T-helper 1 cell treated with Interleukin-12 subunit alpha and Interleukin-12 subunit beta and Interleukin-4 antibody, amounts not matched to agents 30 ng/mL and 1 ng/mL, for 36 hours (primary cell): ENCODE measurements at regions not wholly inside any gene's neighbourhood (a gene's known extent, or its start where the extent isn't known, plus 50 kb on each side); places are given as distances from the start of the nearest gene placed in this dataset.

Experiments used
- intact Hi-C: fragments of 100-400 bp; cut with micrococcal nuclease; formaldehyde crosslinking; loops from one replicate; pipeline ENCODE4 v1.15.1; 2024

GRCh38 chr2:2523461-2524347, 192.6 kb upstream of the MYT1L start:
- intact Hi-C loops, result no loop called here

GRCh38 chr2:2520401-2520811, 189.3 kb upstream of the MYT1L start:
- intact Hi-C loops, result no loop called here

DNA sequence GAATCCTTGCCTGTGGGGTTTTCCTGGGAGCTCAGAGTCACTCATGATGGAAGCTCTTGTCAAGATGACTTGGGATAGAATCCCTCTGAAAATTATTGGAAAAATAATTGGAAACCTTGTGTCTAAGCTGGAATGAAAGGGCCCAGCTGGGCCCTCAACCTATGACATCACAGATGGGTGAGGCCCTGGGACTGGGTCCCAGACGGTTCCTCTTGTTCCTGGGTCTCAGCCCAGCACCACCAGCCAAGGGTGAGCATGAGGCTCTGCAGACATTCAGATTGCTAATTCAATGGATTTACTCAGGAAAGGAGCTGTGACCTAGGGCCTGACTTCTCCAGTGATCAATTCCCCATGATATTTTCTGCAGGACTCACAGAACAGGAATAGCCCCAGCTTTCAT, 188.3 kb upstream of the MYT1L start:
- intact Hi-C loops, result no loop called here

DNA sequence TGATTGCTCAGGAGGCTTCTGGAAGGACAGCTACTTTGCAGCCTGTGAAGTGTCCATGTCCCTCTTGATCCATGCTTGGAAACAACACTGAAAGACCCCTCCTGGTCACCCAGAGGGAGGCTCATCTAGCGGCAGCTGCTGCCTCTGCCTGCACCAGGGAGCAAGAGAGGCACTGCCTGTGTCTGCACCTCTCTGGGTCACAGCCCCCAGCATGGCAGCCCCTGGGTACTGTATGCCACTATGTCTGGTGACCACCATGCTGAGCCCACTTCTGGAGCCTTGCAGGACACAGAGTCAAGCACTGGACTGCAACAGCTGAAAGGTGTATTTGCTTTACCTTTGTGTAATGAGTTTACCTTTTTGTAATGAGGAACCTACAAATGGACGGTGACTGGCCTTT, 186.3 kb upstream of the MYT1L start:
- intact Hi-C loops, result no loop called here

DNA sequence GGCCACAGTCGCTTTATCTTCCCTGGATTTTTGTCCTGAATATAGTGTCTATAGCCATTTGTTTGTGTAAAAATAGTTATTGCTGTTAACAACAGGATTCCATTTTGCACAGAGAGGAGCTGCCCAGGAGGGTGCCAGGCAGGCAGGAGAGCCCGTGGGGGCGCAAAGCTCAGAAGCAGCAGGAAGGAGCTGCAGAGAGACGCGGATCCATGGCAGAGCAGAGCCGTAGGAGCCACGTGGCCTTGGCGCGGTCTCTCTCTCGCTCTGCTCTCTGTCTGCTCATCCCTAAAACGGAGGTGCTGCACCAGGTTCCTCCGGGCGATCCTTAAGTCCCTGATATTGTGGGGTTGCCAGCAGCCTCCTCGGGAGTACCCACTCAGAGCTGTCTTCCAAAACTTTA, 185.3 kb upstream of the MYT1L start:
- intact Hi-C loops, result no loop called here

DNA sequence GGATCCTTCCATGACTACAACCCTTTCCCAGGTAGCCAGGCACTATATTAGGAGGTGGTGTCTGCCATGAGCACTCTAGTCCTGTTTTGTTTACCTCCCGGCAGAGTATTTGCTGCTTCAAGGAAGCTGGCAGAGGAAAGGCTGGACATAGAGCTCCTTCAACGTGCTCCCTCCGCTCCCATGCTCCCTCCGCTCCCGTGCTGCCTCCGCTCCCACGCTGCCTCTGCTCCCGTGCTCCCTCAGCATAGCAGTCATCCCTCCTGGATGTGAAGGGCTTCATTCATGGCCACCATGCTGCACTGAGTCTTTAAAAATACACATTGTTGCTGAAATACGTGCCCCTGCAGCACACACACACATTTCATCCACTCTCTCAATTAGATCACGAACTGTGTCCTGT, 181.9 kb upstream of the MYT1L start:
- intact Hi-C loops, result no loop called here

DNA sequence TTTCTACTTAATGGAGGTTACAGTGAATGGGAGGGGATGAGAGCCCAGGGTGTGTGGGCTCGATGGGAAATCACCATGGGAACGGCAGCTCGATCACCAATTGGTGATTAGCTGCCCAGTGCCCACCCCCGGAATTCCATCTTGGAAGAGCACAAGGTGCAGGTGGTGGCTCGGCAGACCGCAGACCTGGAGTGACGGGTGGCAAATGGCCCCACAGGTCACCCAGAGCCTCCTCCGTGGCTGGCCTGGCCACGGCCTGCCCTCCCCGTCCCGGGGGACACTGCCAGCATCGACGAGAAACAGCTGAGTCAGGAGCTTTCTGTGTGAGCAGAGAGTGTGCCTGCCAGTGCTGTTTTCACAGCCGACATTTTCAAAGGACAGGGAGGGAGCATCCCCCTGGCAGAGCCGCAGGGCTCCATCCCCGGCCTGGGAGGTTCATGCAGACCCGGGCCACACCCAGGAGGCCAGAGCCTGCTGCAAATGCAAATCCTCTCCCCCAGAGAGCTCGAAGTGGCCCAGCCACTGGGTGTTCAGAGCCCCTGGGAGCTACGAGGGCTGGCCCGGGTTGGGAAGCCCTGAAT, 176.4 kb upstream of the MYT1L start:
- intact Hi-C loops, result no loop called here

DNA sequence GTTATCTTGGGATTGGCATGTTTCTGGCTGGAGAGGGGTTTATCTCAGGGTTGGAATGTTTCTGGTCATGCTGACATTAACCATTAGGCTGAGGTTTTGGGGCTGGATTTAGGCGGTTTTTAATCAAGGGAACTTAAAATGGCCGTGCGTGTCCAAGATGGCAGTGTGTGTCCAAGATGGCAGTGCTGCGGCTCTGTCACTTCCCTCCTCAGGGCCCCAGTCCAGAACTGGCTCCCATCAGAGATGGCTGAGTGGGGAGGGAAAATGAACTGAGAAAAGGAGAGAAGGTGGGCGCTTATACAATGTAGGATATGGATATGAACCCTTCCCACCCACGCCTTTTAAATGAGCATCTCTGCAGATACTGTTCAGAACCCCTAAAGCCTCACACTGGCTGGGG, 175.5 kb upstream of the MYT1L start:
- intact Hi-C loops, result no loop called here

DNA sequence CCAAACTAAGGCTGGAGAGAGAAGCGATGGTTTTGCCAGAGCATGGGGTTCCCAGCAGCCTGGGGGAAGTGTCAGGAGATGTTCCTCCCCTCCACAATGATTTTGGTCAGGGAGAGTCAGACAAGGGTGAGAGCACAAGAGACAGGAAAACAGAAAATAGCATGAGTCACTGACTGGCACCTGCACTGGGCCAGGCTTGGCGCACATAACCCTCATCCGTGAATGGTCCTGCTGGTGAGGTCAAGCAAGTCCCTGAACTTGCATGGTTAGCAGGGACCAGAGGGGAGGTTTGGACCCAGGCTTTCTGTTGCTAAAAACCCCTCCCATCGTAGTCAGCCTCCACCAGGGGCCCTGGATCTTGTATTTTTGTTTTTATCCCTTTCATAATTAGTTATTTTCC, 174.5 kb upstream of the MYT1L start:
- intact Hi-C loops, result no loop called here

GRCh38 chr2:2503864-2504418, 172.9 kb upstream of the MYT1L start:
- intact Hi-C loops, result no loop called here

GRCh38 chr2:2502201-2502549, 171.1 kb upstream of the MYT1L start:
- intact Hi-C loops, result no loop called here

DNA sequence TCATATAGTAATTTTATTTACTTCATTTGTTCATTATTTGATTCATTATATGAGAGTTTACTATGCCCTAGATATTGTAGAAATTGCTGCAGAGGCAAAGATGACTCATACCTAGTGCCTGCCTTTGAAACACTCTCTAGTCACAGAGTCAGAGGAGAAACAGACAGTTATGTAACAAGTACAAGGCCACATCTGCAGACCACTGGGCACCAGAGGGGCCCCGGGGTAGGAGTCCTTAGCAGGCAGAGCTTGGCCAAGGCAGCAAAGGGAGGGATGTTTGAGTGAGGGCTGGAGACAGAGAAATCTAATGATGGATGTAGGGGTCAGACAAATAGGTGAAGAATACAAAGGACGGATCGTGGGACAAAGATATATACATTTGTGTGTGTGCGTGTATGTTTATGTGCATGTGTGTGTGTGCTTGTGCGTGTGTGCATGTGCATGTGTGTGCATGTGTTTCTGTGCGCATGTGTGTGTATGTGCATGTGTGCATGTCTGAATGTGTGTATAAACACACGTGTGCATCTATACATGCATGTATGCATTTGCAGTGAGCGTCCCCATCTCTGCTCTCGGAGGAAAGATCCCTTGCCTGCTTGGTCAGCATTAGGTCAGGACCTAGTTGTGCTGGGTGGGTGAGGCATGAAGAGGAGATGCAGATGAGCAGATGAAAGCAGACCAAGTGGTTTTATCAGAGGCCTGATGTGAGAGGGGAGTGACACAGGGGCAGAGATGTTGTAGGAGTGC, 170.6 kb upstream of the MYT1L start:
- intact Hi-C loops, result no loop called here

GRCh38 chr2:2495606-2496005, 164.5 kb upstream of the MYT1L start:
- intact Hi-C loops, result no loop called here

- intact Hi-C loops, result no loop called here
These were observed 162.4 kb upstream of the MYT1L start for GRCh38 chr2:2493496-2493895.

DNA sequence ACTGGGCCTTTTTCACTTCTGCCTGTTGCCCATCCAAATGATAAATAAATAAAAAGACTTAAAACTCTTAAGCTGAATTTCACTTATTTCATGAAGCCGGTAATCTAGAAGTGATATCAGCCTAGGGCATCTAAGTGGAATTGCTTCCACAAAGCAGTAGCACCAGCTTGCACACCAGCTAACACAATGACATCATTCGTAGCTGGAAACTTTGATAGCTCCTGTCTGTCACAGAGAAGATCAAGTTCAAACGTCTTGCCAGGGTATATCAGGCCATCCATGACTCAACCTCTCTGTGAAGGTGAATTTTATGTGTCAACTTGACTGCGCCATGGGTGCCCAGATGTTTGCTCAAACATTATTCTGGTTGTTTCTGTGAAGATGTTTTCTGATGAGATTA, 161.7 kb upstream of the MYT1L start:
- intact Hi-C loops, result no loop called here

GRCh38 chr2:2491964-2492363, 160.9 kb upstream of the MYT1L start:
- intact Hi-C loops, result no loop called here

DNA sequence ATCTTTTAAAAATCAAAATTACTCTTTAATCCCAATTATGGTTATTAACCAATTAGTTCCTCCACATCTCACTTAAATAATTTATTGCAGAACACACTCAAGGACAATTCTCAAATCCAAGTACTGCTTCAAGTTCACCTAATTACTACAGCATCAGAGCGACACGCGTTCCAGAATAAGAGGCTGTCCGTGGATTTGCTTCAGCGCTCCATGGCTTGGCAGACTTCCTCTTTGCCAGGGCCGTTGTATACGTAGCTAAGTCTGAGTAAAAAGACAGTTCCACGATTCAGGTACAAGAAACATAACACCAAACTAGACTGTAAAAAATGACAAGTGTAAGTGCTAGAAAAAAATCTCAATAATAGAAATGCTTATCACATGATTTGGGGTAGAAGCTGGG, 153.2 kb upstream of the MYT1L start:
- intact Hi-C loops, result no loop called here

DNA sequence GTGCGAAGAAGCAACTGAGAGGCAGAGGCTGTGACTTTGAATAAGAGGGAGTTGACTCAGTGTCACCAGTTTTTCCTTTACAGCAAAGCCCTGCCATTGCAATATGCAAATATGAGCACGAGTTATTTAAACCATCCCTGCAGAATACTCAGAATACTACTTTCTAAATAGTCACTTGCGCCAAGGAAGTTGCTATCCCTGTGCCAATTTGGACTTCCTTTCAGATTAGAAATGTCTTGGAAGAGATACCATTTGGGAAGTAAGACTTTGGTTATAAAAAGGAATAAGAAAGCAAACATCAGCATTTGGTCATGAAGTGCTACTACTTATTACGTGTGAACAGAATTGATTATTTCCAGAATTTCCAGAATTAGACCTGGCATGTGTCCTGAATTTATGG, 151.8 kb upstream of the MYT1L start:
- intact Hi-C loops, result no loop called here

DNA sequence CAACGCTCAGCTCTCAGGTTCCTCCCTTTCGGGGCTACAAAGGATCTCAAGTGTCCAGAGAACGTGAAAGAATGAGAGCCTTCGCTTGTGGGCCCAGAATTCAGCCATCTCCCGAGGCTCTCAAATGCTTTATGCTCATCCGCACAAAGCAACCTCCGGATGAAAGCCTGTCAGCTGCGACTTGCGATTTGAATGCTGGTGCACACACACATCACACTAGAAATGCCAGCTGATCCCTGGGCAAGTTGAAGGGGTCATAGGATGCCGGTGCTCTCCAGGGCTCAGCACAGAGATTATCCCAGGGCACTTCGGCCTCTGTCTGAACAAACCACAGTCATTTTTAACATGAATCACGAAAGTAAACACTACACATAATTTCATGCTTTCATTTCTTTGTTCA, 141.8 kb upstream of the MYT1L start:
- intact Hi-C loops, result no loop called here

GRCh38 chr2:2472044-2472443, 141.0 kb upstream of the MYT1L start:
- intact Hi-C loops, result no loop called here

DNA sequence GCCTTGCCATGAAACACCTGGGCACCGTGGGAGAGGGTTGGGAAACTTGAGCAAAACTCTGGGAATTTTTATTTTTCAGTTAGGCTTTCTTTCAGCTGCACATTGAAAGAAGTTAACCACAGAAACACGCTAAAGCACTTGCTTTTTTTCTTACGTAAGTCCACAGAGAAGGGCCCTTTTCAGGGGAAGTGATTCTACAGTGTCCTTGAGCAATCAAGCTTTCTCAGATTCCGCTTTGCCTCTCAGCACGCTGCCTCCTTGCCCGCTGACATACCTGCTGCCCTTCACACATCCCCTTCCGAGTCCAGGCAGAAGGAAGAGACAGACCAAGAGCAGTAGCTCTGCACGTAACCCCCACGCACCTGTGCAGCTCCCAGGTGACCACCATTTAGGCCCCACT, 135.5 kb upstream of the MYT1L start:
- intact Hi-C loops, result no loop called here

GRCh38 chr2:2464643-2465042, 133.6 kb upstream of the MYT1L start:
- intact Hi-C loops, result no loop called here
